ENCODE measurements at regions not wholly inside any gene's neighbourhood (a gene's known extent, or its start where the extent isn't known, plus 50 kb on each side); places are given as distances from the start of the nearest gene placed in this dataset.
A peak's percentile ranks its signal among the peaks of the same experiment; 100 is the strongest.

GRCh38 chr2:64865073-64865830, 123.9 kb upstream of the SLC1A4 start (continued):
- TF ChIP-seq TRIM28 (IDR thresholded peaks at IDR 0.05; ENCODE audit: borderline replicate concordance, low read length) (no peak), IKZF3 (tag by site-specific recombination; IDR thresholded peaks at IDR 0.05) (no peak), ZNF624 (tag by site-specific recombination; IDR thresholded peaks at IDR 0.05) (no peak), ZNF155 (tag by site-specific recombination; IDR thresholded peaks at IDR 0.05) (no peak), TCF7L2 (IDR thresholded peaks at IDR 0.05; ENCODE audit: borderline replicate concordance, low read depth, low read length) (no peak), ZSCAN16 (tag by site-specific recombination; IDR thresholded peaks at IDR 0.05) (no peak), ELK4 (IDR thresholded peaks at IDR 0.05; ENCODE audit: borderline replicate concordance, low read depth, low read length) (no peak), ZNF747 (tag by site-specific recombination; IDR thresholded peaks at IDR 0.05) (no peak), SCRT1 (tag by site-specific recombination; IDR thresholded peaks at IDR 0.05; ENCODE audit: borderline replicate concordance) (no peak), GLI4 (tag by site-specific recombination; IDR thresholded peaks at IDR 0.05) (no peak), ZBTB48 (tag by site-specific recombination; IDR thresholded peaks at IDR 0.05) (no peak), ZNF670 (tag by site-specific recombination; IDR thresholded peaks at IDR 0.05; ENCODE audit: low read depth) (no peak), ZEB2 (tag by site-specific recombination; IDR thresholded peaks at IDR 0.05) (peak; percentile 18; the same call in 1 of the 2 replicates), ZNF626 (tag by site-specific recombination; IDR thresholded peaks at IDR 0.05) (no peak), ZNF398 (tag by site-specific recombination; IDR thresholded peaks at IDR 0.05) (no peak), ZNF596 (tag by site-specific recombination; IDR thresholded peaks at IDR 0.05) (no peak), ZNF214 (tag by site-specific recombination; IDR thresholded peaks at IDR 0.05; ENCODE audit: borderline replicate concordance) (no peak), ZNF302 (tag by site-specific recombination; IDR thresholded peaks at IDR 0.05; ENCODE audit: low read depth) (no peak), ZNF23 (tag by site-specific recombination; IDR thresholded peaks at IDR 0.05; ENCODE audit: borderline replicate concordance) (no peak), ZNF311 (tag by site-specific recombination; IDR thresholded peaks at IDR 0.05; ENCODE audit: borderline replicate concordance) (no peak), BCL11B (tag by site-specific recombination; IDR thresholded peaks at IDR 0.05; ENCODE audit: low read depth) (no peak), SP7 (tag by site-specific recombination; IDR thresholded peaks at IDR 0.05) (no peak), ZNF121 (tag by site-specific recombination; IDR thresholded peaks at IDR 0.05) (no peak), ZNF140 (tag by site-specific recombination; IDR thresholded peaks at IDR 0.05) (no peak), ZNF292 (tag by site-specific recombination; IDR thresholded peaks at IDR 0.05; ENCODE audit: borderline replicate concordance, low read depth) (no peak), ZNF366 (tag by site-specific recombination; conservative IDR thresholded peaks at IDR 0.05) (0 out of 2 replicates have a peak, but pooled peaks have one; percentile 11), ZNF658 (tag by site-specific recombination; IDR thresholded peaks at IDR 0.05) (no peak), ZBTB20 (tag by site-specific recombination; IDR thresholded peaks at IDR 0.05) (peak; percentile 40; the same call in 1 of the 2 replicates), ZNF561 (tag by site-specific recombination; IDR thresholded peaks at IDR 0.05; ENCODE audit: borderline replicate concordance) (peak; percentile 28; the same call in 1 of the 2 replicates), ZNF132 (tag by site-specific recombination; IDR thresholded peaks at IDR 0.05; ENCODE audit: borderline replicate concordance) (no peak), ZXDB (tag by site-specific recombination; IDR thresholded peaks at IDR 0.05) (0 out of 2 replicates have a peak, but pooled peaks have one; percentile 25), ZSCAN30 (tag by site-specific recombination; IDR thresholded peaks at IDR 0.05) (no peak), ZNF394 (tag by site-specific recombination; IDR thresholded peaks at IDR 0.05; ENCODE audit: borderline replicate concordance) (peak; percentile 17; the same call in 1 of the 2 replicates)
- TF ChIP-seq, protein P1, sequence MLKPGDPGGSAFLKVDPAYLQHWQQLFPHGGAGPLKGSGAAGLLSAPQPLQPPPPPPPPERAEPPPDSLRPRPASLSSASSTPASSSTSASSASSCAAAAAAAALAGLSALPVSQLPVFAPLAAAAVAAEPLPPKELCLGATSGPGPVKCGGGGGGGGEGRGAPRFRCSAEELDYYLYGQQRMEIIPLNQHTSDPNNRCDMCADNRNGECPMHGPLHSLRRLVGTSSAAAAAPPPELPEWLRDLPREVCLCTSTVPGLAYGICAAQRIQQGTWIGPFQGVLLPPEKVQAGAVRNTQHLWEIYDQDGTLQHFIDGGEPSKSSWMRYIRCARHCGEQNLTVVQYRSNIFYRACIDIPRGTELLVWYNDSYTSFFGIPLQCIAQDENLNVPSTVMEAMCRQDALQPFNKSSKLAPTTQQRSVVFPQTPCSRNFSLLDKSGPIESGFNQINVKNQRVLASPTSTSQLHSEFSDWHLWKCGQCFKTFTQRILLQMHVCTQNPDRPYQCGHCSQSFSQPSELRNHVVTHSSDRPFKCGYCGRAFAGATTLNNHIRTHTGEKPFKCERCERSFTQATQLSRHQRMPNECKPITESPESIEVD (tag by site-specific recombination; IDR thresholded peaks at IDR 0.05): no peak
- TF ChIP-seq, protein P2, sequence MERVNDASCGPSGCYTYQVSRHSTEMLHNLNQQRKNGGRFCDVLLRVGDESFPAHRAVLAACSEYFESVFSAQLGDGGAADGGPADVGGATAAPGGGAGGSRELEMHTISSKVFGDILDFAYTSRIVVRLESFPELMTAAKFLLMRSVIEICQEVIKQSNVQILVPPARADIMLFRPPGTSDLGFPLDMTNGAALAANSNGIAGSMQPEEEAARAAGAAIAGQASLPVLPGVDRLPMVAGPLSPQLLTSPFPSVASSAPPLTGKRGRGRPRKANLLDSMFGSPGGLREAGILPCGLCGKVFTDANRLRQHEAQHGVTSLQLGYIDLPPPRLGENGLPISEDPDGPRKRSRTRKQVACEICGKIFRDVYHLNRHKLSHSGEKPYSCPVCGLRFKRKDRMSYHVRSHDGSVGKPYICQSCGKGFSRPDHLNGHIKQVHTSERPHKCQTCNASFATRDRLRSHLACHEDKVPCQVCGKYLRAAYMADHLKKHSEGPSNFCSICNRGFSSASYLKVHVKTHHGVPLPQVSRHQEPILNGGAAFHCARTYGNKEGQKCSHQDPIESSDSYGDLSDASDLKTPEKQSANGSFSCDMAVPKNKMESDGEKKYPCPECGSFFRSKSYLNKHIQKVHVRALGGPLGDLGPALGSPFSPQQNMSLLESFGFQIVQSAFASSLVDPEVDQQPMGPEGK (tag by site-specific recombination; IDR thresholded peaks at IDR 0.05): peak; percentile 53

All from HEK293 (cell line).